G401 (cell line): ENCODE measurements at regions not wholly inside any gene's neighbourhood (a gene's known extent, or its start where the extent isn't known, plus 50 kb on each side); places are given as distances from the start of the nearest gene placed in this dataset.
A peak's percentile ranks its signal among the peaks of the same experiment; 100 is the strongest.
"Not testable (repeated sequence)": the region's sequence is repeated elsewhere in the genome, so short reads cannot be mapped to it uniquely, and the experiment has no call there.

Source experiments
- DNase-seq: peaks from one replicate; pipeline ENCODE4 v3.0.0-alpha.2; 2015; ENCODE audit warnings: low spot score
- in situ Hi-C: cut with HindIII; loops from 2 replicates; pipeline ENCODE4 v1.10.0; 2016; ENCODE audit warnings: low sequenced_read_pairs, mixed read lengths

DNA sequence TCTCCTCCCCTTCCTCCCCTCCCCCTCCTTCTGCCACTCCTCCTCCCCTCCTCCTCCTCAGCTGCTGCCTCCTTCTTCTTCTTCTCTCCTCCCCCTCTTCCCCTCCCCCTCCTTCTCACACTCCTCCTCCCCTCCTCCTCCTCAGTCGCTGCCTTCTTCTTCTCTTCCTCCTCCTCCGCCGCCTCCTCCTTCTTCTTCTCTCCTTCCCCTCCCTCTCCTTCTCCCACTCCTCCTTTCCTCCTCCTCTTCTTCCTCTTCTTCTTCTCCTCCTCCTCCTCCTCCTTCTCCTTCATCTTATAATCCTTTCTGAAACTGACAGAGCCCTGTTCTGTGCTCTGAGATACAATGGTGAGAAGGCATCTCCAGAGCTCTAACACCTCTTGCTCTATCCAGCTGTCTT lies 73.1 kb upstream of the DCD start:
- in situ Hi-C loops: no loop called here
- no peak for DNase-seq

DNA sequence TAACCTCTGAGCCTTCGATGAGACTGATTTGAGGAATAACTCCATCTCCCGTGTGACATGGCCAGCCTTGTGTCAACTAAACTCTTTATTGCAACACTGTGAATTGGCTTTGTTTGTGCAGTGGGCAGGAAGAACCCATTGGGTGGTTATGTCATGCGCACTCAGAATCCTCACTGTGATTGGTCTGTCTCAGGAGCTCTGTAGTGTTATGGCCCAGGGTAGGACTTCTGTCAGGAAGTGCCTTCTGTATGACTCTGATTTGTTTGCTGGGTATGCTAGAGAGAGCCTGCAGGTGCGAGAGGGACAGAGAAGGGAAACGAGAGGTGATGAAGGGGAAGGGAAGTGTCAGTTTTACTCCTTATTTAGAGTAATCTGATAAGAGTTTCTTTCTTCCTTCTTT lies 71.5 kb upstream of the DCD start:
- in situ Hi-C loops: no loop called here
- no peak for DNase-seq

DNA sequence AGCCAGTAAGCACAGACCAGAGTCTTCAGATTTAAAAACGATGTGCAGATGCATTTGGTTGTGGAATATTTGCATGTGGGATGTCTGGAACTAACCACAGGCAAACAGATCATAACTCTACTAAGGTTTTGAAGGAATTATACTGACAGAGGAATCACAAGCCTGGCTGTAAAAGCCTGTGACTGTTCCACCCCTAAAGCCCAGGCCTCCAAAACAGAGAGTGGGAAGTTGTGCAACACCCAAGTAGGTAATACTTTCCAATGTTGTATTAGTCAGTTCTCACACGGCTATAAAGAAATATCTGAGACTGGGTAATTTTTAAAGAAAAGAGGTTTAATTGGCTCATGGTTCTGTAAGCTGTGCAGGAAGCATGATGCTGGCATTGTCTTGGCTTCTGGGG lies 68.1 kb upstream of the DCD start:
- in situ Hi-C loops: no loop called here

DNA sequence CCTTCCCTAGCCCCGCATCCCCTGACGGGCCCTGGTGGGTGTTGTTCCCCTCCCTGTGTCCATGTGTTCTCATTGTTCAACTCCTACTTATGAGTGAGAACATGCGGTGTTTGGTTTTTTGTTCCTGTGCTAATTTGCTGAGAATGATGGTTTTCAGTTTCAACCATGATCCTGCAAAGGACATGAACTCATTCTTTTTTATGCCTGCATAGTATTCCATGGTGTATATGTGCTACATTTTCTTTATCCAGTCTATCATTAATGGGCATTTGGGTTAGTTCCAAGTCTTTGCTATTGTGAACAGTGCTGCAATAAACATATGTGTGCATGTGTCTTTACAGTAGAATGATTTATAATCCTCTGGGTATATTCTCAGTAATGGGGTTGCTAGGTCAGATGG lies 65.7 kb upstream of the DCD start:
- in situ Hi-C loops, DNase-seq: not testable (repeated sequence)

More for the DNA sequence above, 68.1 kb upstream of the DCD start:
- no peak for DNase-seq

DNA sequence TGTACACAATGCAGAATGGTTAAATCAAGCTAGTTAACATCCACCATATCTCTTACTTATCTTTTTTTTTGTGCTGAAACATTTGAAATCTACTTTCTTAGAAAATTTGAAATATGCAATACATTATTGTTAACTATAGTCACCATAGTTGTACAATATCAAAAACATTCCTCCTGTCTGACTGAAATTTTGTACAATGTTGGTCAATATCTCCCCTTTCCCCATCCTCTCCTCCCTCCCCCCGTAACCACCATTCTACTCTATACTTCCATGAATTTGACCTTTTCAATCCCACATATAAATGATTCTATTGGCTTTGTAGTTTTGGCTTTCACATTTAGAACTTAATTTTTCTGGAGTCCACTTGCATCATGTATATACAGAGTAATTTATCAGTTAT lies 63.5 kb upstream of the DCD start:
- in situ Hi-C loops: no loop called here
- DNase-seq: no peak

DNA sequence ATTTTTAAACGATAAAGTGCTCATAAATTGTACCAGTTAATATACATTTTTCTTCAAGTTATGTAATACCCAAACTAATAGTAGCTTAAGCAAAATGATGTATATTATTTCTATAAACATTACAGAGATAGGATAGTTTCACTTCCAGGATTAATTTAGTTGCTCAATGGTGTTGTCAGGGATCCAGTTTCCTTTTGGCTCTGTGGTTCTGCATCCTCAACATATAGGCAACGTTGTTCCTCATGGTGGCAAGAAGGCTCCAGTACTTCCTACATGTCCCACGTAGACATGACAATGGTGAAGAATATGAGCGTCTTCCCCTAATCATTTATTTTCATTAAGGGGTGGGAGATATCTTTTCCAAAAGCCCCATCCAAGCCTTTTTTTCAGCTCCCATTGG lies 60.7 kb upstream of the DCD start:
- no peak for DNase-seq
- in situ Hi-C loops: no loop called here

DNA sequence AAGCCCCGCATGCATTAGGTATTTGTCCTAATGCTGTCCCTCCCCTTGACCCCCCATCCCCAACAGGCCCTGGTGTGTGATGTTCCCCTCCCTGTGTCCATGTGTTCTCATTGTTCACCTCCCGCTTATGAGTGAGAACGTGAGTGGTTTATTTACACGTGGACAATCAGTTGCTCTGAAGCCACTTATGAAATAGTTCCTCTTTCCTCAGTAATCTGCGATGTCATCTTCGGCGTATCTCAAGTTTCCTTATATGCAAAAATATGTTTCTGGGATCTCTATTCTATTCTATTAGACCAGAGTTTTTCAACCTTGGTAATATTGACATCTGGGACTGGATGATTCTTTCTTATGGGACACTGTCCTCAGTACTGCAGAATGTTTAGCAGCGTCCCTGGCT lies 56.0 kb upstream of the DCD start:
- in situ Hi-C loops: no loop called here
- DNase-seq: no peak

DNA sequence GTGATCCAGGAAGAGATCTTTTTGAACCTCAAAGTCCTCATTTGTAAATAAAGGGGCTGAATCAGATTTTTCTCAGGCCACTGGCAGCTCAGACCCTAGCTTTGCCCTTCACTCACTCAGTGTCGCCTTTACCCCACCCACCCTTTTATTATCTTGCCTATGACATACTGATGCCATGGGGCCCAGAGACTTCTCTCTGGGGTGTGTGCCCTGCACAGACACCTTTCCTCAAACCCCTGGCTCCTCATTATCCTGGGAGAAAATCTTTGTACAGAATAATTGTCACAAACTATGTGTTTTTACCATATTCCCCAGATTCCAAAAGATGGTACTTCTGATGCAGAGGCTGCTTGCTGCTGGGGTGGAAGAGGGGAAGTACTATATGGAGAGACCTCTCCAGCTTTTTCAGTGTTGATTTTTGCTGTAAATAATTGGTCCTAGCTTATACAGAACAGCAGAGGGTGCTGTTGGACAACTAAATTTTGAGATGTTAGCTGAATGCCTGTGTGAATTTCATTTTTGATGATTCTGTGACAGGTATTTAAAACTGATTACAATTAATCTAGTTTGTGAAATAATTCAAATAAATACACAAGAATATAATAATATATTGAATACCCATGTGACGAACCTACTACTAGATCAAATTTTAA lies 53.9 kb upstream of the DCD start:
- DNase-seq: peak; percentile 75
- in situ Hi-C loops: no loop called here

DNA sequence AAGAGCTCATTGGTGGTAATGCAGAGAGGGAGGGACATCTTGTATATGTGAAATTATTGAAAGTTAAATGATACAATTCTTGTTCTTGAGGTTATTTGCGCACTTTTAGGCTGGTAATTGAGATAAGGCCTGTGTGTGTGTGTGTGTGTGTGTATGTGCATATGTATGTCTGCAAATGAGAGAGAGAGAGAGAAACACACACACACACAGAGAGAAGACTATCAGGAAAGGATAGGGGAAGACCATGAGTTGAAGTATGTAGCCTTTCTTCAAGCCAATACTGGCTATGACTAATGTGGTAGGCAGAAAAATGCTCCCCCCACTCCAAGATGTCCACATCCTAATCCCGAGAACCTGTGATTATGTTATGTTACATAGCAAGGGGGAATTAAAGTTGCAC lies 52.7 kb upstream of the DCD start:
- no peak for DNase-seq
- in situ Hi-C loops: no loop called here

DNA sequence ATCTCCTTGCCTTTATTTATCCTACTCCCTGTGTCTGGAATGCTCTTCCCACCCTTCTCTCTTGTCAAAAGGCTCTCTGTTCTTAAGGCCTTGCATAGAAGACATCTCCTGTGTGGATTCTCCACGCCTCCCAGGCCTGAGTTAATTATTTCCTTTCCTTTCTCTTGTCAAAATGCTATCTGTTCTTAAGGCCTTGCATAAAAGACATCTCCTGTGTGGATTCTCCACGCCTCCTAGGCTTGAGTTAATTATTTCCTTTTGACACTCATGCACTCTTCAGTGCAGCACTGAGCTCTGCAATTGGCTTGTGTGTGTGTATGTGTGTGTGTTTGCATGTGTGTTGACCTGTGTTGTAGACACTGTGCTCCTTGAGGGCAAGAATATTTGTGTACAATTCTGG lies 52.1 kb upstream of the DCD start:
- no peak for DNase-seq
- in situ Hi-C loops: no loop called here
